H9 (cell line): ENCODE measurements at regions not wholly inside any gene's neighbourhood (a gene's known extent, or its start where the extent isn't known, plus 50 kb on each side); places are given as distances from the start of the nearest gene placed in this dataset.

Source experiments
- DNase-seq: peaks from one replicate; pipeline ENCODE4 v3.0.0-alpha.2; 2017
- H2AFZ ChIP-seq: one replicate; pipeline ENCODE4 v1.6.1; 2013; ENCODE audit warnings: mild to moderate bottlenecking, low read length, control low read depth, moderate library complexity
- H2AK5ac ChIP-seq: 2 replicates; pipeline ENCODE4 v1.6.1; 2013; ENCODE audit warnings: low read length, control low read depth, mixed read lengths; ENCODE audit not compliant: insufficient read length
- H2BK120ac ChIP-seq: one replicate; pipeline ENCODE4 v1.6.1; 2013; ENCODE audit warnings: low read depth, mild to moderate bottlenecking, low read length, control low read depth, inconsistent platforms; ENCODE audit not compliant: poor library complexity, severe bottlenecking
- H2BK12ac ChIP-seq: 2 replicates; pipeline ENCODE4 v1.6.1; 2013; ENCODE audit warnings: low read length, control low read depth, mixed read lengths, low read depth; ENCODE audit not compliant: insufficient read length
- H2BK15ac ChIP-seq: 2 replicates; pipeline ENCODE4 v1.6.1; 2013; ENCODE audit warnings: low read depth, low read length, control low read depth
- H2BK20ac ChIP-seq: one replicate; pipeline ENCODE4 v1.6.1; 2013; ENCODE audit warnings: low read depth, mild to moderate bottlenecking, low read length, control low read depth, inconsistent platforms; ENCODE audit not compliant: poor library complexity, severe bottlenecking
- H2BK5ac ChIP-seq: 2 replicates; pipeline ENCODE4 v1.6.1; 2013; ENCODE audit warnings: low read length, control low read depth, mixed read lengths; ENCODE audit not compliant: insufficient read length
- H3K14ac ChIP-seq: 2 replicates; pipeline ENCODE4 v1.6.1; 2013; ENCODE audit warnings: low read length, control low read depth; ENCODE audit not compliant: insufficient read depth
- H3K18ac ChIP-seq: 2 replicates; pipeline ENCODE4 v1.6.1; 2013; ENCODE audit warnings: low read depth, mild to moderate bottlenecking, mixed read lengths, low read length, control low read depth; ENCODE audit not compliant: insufficient read length
- H3K23ac ChIP-seq: 2 replicates; pipeline ENCODE4 v1.6.1; 2013; ENCODE audit warnings: low read length, control low read depth, mixed read lengths, low read depth; ENCODE audit not compliant: insufficient read length
- H3K23me2 ChIP-seq: 2 replicates; pipeline ENCODE4 v1.6.1; 2013; ENCODE audit warnings: low read depth, mild to moderate bottlenecking, mixed read lengths, low read length, control low read depth; ENCODE audit not compliant: insufficient read length, poor library complexity, severe bottlenecking
- H3K27ac ChIP-seq: 2 replicates; pipeline ENCODE4 v1.5.1; 2013; ENCODE audit warnings: low read length, control low read depth, mixed read lengths, low read depth; ENCODE audit not compliant: insufficient read length
- H3K27me3 ChIP-seq: 2 replicates; pipeline ENCODE4 v1.6.1; 2013; ENCODE audit warnings: low read length, control low read depth, inconsistent platforms; ENCODE audit not compliant: insufficient read depth
- H3K4ac ChIP-seq: 2 replicates; pipeline ENCODE4 v1.6.1; 2013; ENCODE audit warnings: low read depth, mild to moderate bottlenecking, control low read depth, inconsistent platforms, low read length, moderate library complexity
- H3K4me1 ChIP-seq: 2 replicates; pipeline ENCODE4 v1.6.1; 2013; ENCODE audit warnings: low read length, control low read depth, inconsistent platforms; ENCODE audit not compliant: insufficient read depth
- H3K4me2 ChIP-seq: 2 replicates; pipeline ENCODE4 v1.6.1; 2013; ENCODE audit warnings: low read length, control low read depth, mixed read lengths; ENCODE audit not compliant: insufficient read length, insufficient read depth
- H3K56ac ChIP-seq: 2 replicates; pipeline ENCODE4 v1.6.1; 2013; ENCODE audit warnings: low read depth, mild to moderate bottlenecking, mixed read lengths, low read length, control low read depth; ENCODE audit not compliant: insufficient read length
- H3K79me1 ChIP-seq: 2 replicates; pipeline ENCODE4 v1.6.1; 2013; ENCODE audit warnings: low read depth, mild to moderate bottlenecking, moderate library complexity, low read length, control low read depth, inconsistent platforms; ENCODE audit not compliant: insufficient read depth, poor library complexity, severe bottlenecking
- H3K79me2 ChIP-seq: 2 replicates; pipeline ENCODE4 v1.6.1; 2013; ENCODE audit warnings: low read length, control low read depth, inconsistent platforms; ENCODE audit not compliant: insufficient read depth
- H3K9ac ChIP-seq: 2 replicates; pipeline ENCODE4 v1.6.1; 2013; ENCODE audit warnings: low read length, control low read depth, mixed read lengths; ENCODE audit not compliant: insufficient read length; ENCODE audit errors: extremely low read depth
- H3K9me3 ChIP-seq: one replicate; pipeline ENCODE4 v1.6.1; 2013; ENCODE audit warnings: low read depth, low read length, inconsistent platforms; ENCODE audit not compliant: control insufficient read depth
- H3T11ph ChIP-seq: one replicate; pipeline ENCODE4 v1.6.1; 2013; ENCODE audit warnings: mild to moderate bottlenecking, low read length, control low read depth, inconsistent platforms
- H4K20me1 ChIP-seq: one replicate; pipeline ENCODE4 v1.6.1; 2013; ENCODE audit not compliant: control insufficient read depth, insufficient read length, insufficient read depth
- H4K5ac ChIP-seq: 2 replicates; pipeline ENCODE4 v1.6.1; 2013; ENCODE audit warnings: low read depth, mild to moderate bottlenecking, mixed read lengths, low read length, control low read depth; ENCODE audit not compliant: insufficient read length
- H4K8ac ChIP-seq: replicated peaks from 2 replicates; pipeline ENCODE4 v1.6.1; 2013; ENCODE audit warnings: low read length, control low read depth, mixed read lengths, low read depth; ENCODE audit not compliant: insufficient read length
- H4K91ac ChIP-seq: 2 replicates; pipeline ENCODE4 v1.6.1; 2013; ENCODE audit warnings: low read depth, mild to moderate bottlenecking, moderate library complexity, mixed read lengths, low read length, control low read depth; ENCODE audit not compliant: insufficient read length
- H3K27ac Mint-ChIP-seq, 3 experiments: 2 replicates in 2 of 3; 3 replicates in 1 of 3; pipeline ENCODE4 v1.8.0; 2020 to 2021; ENCODE audit warnings: mixed read lengths in 3 of 3, mild to moderate bottlenecking in 1 of 3, moderate library complexity in 1 of 3
- H3K27me3 Mint-ChIP-seq: 2 replicates; pipeline ENCODE4 v1.8.0; 2021; ENCODE audit warnings: low read depth, mild to moderate bottlenecking, moderate library complexity, mixed read lengths
- H3K36me3 Mint-ChIP-seq, 3 experiments: 2 replicates in 2 of 3; 3 replicates in 1 of 3; pipeline ENCODE4 v1.8.0; 2020 to 2021; ENCODE audit warnings: low read depth in 3 of 3, mixed read lengths in 3 of 3; ENCODE audit not compliant: insufficient read depth in 1 of 3
- H3K4me1 Mint-ChIP-seq, 2 experiments: 2 replicates each; pipeline ENCODE4 v1.8.0; 2020; ENCODE audit warnings: mixed read lengths in 2 of 2
- H3K4me3 Mint-ChIP-seq, 2 experiments: 2 replicates in 1 of 2; 3 replicates in 1 of 2; pipeline ENCODE4 v1.8.0; 2020 to 2021; ENCODE audit warnings: mild to moderate bottlenecking in 2 of 2, mixed read lengths in 2 of 2, moderate library complexity in 1 of 2
- H3K9me3 Mint-ChIP-seq, 2 experiments: 2 replicates in 1 of 2; 3 replicates in 1 of 2; pipeline ENCODE4 v1.8.0; 2020; ENCODE audit warnings: mild to moderate bottlenecking in 2 of 2, mixed read lengths in 2 of 2, moderate library complexity in 1 of 2
- CTCF ChIP-seq: fragments of 200-600 bp; sonication (generic); conservative IDR thresholded peaks from 3 replicates; pipeline ENCODE4 v1.8.0; 2021; ENCODE audit warnings: antibody characterized with exemption, mild to moderate bottlenecking
- WGBS: extraction: QIAGEN DNeasy Blood & Tissue Kit; methylation state at CpG from one replicate; pipeline ENCODE4 v1.1.7; 2013; ENCODE audit warnings: missing lambda C conversion rate, low lambda C conversion rate, mixed read lengths; ENCODE audit not compliant: insufficient read length; ENCODE audit errors: extremely low coverage; 5-methylcytosine and 5-hydroxymethylcytosine counted together

GRCh38 chr3:88863196-88863595, 244.2 kb upstream of the EPHA3 start:
- Histone ChIP-seq H3K4me2 (no peak overlapping the region), H3K27me3 (no peaks in the 10 kb centered on the region), H2BK20ac (no peak overlapping the region), H2BK15ac (no peak overlapping the region), H3K9me3 (no peaks in the 10 kb centered on the region), H4K8ac (no peak overlapping the region), H3K9ac (no peak overlapping the region), H3K79me2 (no peaks in the 10 kb centered on the region), H4K5ac (no peak overlapping the region), H3K23me2 (no peaks in the 10 kb centered on the region), H3K23ac (no peak overlapping the region), H4K20me1 (no peaks in the 10 kb centered on the region), H3K56ac (no peak overlapping the region), H2BK12ac (no peak overlapping the region), H3K27ac (no peak overlapping the region), H3K14ac (no peak overlapping the region), H3K18ac (no peak overlapping the region), H3K4ac (no peak overlapping the region), H3K79me1 (no peaks in the 10 kb centered on the region), H3K4me1 (no peaks in the 10 kb centered on the region), H3T11ph (no peak overlapping the region), H2AFZ (no peak overlapping the region), H2AK5ac (no peak overlapping the region), H2BK120ac (no peak overlapping the region), H2BK5ac (no peak overlapping the region), H4K91ac (no peak overlapping the region)
- DNase-seq = no peak
- H3K9me3 Mint-ChIP-seq = peaks cover 5 to 10% of the 10 kb centered on the region in 2 experiments; a peak in 2 of 5 replicates
- peaks cover 2 to 14% (median 4%) of the 10 kb centered on the region in 3 experiments; a peak in 3 of 7 replicates for H3K36me3 Mint-ChIP-seq
- H3K27ac Mint-ChIP-seq = no peak overlapping the region
- no CpG with 5 or more reads among the region's 3 CpGs for WGBS
- H3K27me3 Mint-ChIP-seq = no peaks in the 10 kb centered on the region
- TF ChIP-seq CTCF = no peak
- no peak overlapping the region for H3K4me3 Mint-ChIP-seq
- no peaks in the 10 kb centered on the region for H3K4me1 Mint-ChIP-seq
